ENCODE measurements at regions not wholly inside any gene's neighbourhood (a gene's known extent, or its start where the extent isn't known, plus 50 kb on each side); places are given as distances from the start of the nearest gene placed in this dataset.

GRCh38 chr2:34961822-34962221 is 1362.7 kb upstream of the FAM98A start:
- Histone ChIP-seq H3K9me2 (no peaks in the 10 kb centered on the region), H3K27me3 (ENCODE audit: insufficient read depth) (no peaks in the 10 kb centered on the region), H3K9me3 (no peaks in the 10 kb centered on the region), H3K27ac (ENCODE audit: low read depth in 2 of 2, low read length in 1 of 2) (no peak overlapping the region), H3K36me3 (replicated peaks in 1 of 2; ENCODE audit: control insufficient read depth in 1 of 2, insufficient read depth in 2 of 2, low read length in 1 of 2) (no peaks in the 10 kb centered on the region), H3K4me1 (ENCODE audit: control insufficient read depth in 1 of 2, insufficient read depth in 2 of 2, low read depth in 1 of 2, low read length in 1 of 2) (no peaks in the 10 kb centered on the region), H3K4me2 (no peak overlapping the region), H3K4me3 (ENCODE audit: low read depth in 2 of 2, low read length in 1 of 2) (no peak overlapping the region; a peak in 1 of 4 replicates), H3K79me2 (ENCODE audit: insufficient read depth) (no peaks in the 10 kb centered on the region), H4K20me1 (ENCODE audit: insufficient read depth) (no peaks in the 10 kb centered on the region), H3F3A (replicated peaks; ENCODE audit: insufficient read depth) (no peaks in the 10 kb centered on the region), H2AFZ (ENCODE audit: low read depth) (no peak overlapping the region), H3K9ac (no peak overlapping the region)
- ChIA-PET POLR2A (no interaction called here), CTCF (no interaction called here)
- DNase-seq, result no peak
- WGBS (ENCODE audit: low lambda C conversion rate), result 42% methylated on average over 3 of the region's 3 CpGs
- no peak for TF ChIP-seq PBX3 (IDR thresholded peaks at IDR 0.05)
- TF ChIP-seq MEF2A (IDR thresholded peaks at IDR 0.05; ENCODE audit: borderline replicate concordance, low read depth), result no peak
- no peak for TF ChIP-seq FOXM1 (IDR thresholded peaks at IDR 0.05; ENCODE audit: low read depth)
- TF ChIP-seq FOXJ3 (CRISPR knock-in tag; IDR thresholded peaks at IDR 0.05), result no peak
- no peak for TF ChIP-seq USF2 (IDR thresholded peaks at IDR 0.05; ENCODE audit: borderline replicate concordance, low read depth, low read length)
- no peak for TF ChIP-seq RXRA (IDR thresholded peaks at IDR 0.05; ENCODE audit: borderline replicate concordance, low read depth)
- no peak for TF ChIP-seq GABPA (IDR thresholded peaks at IDR 0.05; ENCODE audit: low read depth)
- no peak for TF ChIP-seq RAD21 (IDR thresholded peaks at IDR 0.05; ENCODE audit: low read length)
- TF ChIP-seq EZH2phosphoT487 (IDR thresholded peaks at IDR 0.05; ENCODE audit: borderline replicate concordance, low read depth), result no peak
- no peak for TF ChIP-seq MXI1 (IDR thresholded peaks at IDR 0.05; ENCODE audit: low read depth, low read length)
- TF ChIP-seq, protein P1, sequence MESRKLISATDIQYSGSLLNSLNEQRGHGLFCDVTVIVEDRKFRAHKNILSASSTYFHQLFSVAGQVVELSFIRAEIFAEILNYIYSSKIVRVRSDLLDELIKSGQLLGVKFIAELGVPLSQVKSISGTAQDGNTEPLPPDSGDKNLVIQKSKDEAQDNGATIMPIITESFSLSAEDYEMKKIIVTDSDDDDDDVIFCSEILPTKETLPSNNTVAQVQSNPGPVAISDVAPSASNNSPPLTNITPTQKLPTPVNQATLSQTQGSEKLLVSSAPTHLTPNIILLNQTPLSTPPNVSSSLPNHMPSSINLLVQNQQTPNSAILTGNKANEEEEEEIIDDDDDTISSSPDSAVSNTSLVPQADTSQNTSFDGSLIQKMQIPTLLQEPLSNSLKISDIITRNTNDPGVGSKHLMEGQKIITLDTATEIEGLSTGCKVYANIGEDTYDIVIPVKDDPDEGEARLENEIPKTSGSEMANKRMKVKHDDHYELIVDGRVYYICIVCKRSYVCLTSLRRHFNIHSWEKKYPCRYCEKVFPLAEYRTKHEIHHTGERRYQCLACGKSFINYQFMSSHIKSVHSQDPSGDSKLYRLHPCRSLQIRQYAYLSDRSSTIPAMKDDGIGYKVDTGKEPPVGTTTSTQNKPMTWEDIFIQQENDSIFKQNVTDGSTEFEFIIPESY (IDR thresholded peaks at IDR 0.05; ENCODE audit: borderline replicate concordance, low read depth), result no peak
- TF ChIP-seq TCF12 (IDR thresholded peaks at IDR 0.05), result no peak
- TF ChIP-seq, protein P2, sequence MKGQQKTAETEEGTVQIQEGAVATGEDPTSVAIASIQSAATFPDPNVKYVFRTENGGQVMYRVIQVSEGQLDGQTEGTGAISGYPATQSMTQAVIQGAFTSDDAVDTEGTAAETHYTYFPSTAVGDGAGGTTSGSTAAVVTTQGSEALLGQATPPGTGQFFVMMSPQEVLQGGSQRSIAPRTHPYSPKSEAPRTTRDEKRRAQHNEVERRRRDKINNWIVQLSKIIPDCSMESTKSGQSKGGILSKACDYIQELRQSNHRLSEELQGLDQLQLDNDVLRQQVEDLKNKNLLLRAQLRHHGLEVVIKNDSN (IDR thresholded peaks at IDR 0.05; ENCODE audit: borderline replicate concordance, low read depth), result no peak
- no peak for TF ChIP-seq MAX (IDR thresholded peaks at IDR 0.05; ENCODE audit: low read depth)
- no peak for TF ChIP-seq SIN3A (IDR thresholded peaks at IDR 0.05; ENCODE audit: borderline replicate concordance, low read depth, low read length)

Data from SK-N-SH (cell line).